Fibroblast of lung (primary cell): ENCODE measurements at regions not wholly inside any gene's neighbourhood (a gene's known extent, or its start where the extent isn't known, plus 50 kb on each side); places are given as distances from the start of the nearest gene placed in this dataset.

ENCODE experiments used
- EZH2 ChIP-seq: IDR thresholded peaks from 2 replicates; pipeline ENCODE4 v1.5.1; 2012; ENCODE audit warnings: low read length, control low read depth, mild to moderate bottlenecking; ENCODE audit errors: missing control alignments
- TF ChIP-seq, protein P1 (sequence below), 2 donors: IDR thresholded peaks in 1 of 2; conservative IDR thresholded peaks in 1 of 2; 1 replicate in 1 of 2; 2 replicates in 1 of 2; pipeline ENCODE4 v1.5.1; 2011 to 2012; ENCODE audit warnings: low read length in 2 of 2, control low read depth in 1 of 2, inconsistent platforms in 1 of 2, low read depth in 1 of 2, mild to moderate bottlenecking in 1 of 2

DNA sequence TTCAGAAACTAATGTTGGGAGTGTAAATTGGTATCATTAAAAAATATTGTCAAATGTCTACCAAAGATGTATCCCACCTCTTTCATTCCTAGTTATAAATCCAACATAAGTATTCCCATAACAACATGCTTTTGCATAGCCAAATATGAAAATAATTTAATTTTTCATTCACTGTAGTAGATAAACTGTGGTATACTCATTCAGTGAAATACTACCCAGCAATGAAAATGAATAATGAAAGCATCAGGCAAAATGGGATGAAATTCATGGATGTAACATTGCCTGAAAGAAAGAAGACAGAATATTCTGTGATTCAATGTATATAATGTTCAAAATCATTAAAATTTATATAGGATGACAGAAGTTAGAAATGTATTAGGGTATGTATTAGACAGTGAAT is 629.0 kb upstream of the MBL2 start:
- TF ChIP-seq, protein P1, sequence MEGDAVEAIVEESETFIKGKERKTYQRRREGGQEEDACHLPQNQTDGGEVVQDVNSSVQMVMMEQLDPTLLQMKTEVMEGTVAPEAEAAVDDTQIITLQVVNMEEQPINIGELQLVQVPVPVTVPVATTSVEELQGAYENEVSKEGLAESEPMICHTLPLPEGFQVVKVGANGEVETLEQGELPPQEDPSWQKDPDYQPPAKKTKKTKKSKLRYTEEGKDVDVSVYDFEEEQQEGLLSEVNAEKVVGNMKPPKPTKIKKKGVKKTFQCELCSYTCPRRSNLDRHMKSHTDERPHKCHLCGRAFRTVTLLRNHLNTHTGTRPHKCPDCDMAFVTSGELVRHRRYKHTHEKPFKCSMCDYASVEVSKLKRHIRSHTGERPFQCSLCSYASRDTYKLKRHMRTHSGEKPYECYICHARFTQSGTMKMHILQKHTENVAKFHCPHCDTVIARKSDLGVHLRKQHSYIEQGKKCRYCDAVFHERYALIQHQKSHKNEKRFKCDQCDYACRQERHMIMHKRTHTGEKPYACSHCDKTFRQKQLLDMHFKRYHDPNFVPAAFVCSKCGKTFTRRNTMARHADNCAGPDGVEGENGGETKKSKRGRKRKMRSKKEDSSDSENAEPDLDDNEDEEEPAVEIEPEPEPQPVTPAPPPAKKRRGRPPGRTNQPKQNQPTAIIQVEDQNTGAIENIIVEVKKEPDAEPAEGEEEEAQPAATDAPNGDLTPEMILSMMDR (conservative IDR thresholded peaks at IDR 0.05 in 1 of 2, IDR thresholded peaks at IDR 0.05 in 1 of 2; ENCODE audit: low read depth in 1 of 2, low read length in 2 of 2): no peak
- no peak for TF ChIP-seq EZH2
